Stimulated activated CD8-positive, alpha-beta memory T cell treated with anti-CD3 and anti-CD28 coated beads, Interleukin-12 subunit alpha, Interleukin-12 subunit beta, amount 100 ng/mL, for 24 hours (primary cell): ENCODE measurements at regions not wholly inside any gene's neighbourhood (a gene's known extent, or its start where the extent isn't known, plus 50 kb on each side); places are given as distances from the start of the nearest gene placed in this dataset.
"Not testable (repeated sequence)": the region's sequence is repeated elsewhere in the genome, so short reads cannot be mapped to it uniquely, and the experiment has no call there.

Experiments
- DNase-seq: peaks from one replicate; pipeline ENCODE4 v3.0.0-alpha.2; 2020; ENCODE audit errors: extremely low read depth

DNA sequence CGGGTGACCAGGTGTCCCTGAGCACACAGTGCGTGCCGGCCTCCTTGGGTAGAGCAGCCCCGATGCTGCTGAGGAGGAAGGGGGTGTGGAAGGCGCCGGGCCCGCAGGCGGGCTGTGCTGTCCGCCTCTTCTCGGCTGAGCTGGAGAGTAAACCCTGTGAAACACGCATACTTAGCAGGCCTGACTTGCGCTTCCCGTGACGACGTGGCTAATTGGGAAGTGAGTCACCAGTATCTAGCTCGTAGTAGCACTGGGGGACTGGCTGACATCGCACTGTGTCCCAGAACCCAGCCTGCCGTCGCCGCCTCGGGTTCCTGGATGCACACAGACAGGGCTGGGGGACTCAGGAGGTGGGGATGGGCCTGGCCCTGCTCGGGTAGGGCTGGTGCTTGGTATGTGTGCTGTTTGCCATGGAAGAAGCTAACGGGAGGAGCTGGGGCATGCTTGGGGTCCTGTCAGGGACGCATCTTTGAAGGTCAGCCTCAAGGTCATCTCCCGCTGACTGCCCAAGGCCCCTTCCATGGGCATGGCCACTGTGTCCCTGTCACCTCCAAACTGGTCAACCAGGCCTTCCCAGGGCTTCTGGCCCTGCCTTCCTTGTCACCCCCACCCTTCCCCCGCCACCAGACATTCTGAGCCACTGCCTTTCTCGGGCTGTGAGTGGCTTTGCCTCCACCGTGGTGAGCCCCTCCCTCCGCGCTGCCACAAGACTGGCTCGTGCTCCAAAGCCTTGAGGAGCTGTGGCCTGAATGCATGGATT is 1327.0 kb downstream of the BRD1 start:
- DNase-seq, result no peak

DNA sequence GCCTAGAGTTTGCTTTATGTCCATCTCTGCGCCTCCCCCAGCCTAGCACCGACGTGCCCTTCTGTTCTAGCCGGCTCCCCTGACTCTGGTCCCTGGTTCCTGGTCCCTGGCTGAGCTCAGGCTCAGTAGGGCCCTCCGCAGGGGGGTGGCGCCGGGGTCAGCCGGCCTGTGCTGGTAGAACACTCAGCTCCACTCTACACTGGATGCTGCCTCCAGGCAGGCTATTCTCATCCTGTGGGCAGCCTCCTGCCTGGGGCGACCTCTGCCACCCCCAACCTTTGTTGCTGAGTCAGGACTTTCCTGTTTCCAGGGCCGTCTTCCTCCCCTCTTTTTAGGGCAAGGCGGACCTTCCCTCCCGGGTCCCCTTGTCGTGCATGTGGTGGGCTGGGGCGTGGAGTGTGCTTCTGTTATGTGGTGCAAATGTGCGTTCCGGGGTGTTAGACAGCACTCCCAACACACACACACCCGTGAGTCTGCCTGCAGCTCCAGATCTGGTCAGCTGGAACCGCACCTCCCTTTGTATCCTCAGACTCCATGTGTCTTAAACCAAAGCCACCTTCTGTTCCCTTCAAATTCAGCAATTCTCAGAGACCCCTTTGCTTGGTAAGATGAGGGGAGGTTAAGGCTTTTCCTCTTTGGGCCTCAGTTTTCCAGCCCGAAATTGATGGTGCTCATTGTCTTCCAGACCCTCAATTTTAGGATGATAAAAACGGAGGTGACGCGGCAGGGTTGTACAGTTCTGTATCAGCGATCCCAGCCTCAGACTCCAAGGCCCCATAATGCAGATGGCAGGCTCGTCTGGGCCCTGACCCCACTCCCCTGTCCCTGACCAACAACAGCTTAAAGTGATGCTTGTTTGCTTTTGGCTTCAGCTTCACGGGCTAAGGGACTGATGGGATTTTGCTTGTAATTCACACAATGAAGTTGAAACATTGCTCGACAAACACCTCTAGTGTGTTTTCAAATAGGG is 1327.9 kb downstream of the BRD1 start:
- no peak for DNase-seq

DNA sequence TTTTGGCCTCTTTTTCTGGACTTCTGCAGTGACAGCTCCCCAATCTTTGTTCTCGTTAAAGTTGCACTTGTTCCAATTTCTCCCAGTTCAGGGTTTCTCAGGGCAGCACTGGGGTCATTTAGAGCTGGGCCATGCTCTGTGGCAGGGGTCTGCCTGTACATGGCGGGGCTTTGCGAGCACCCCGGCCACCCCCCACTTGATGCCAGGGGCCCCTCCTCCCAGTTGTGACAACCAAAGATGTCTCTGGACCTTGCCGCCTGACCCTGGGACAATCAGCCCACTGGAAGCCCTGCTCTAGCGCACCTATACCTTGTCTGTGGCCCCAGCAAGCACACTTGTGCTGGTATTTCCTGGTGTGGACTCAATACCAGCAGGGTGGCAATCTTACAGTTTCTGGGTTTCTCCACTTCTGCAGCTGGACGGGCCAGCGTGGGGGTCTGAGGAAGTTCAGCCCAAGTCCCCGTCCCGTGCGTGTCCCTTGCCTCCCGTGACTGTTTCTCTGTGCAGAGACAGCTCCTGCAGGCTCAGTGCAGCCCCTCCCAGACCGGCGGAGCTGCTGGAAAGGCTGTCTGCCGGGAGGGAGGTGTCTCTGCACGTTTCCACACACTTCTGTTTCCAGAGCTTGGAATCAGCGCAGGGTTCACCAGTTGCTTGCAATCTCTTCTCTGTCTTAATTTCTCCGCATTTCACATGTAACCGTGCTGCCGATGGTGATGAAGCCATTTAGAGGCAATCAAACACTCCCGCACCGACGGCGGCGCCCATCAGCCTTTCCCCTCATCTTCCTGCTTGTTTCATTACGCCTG is 1328.9 kb downstream of the BRD1 start:
- DNase-seq, result no peak

DNA sequence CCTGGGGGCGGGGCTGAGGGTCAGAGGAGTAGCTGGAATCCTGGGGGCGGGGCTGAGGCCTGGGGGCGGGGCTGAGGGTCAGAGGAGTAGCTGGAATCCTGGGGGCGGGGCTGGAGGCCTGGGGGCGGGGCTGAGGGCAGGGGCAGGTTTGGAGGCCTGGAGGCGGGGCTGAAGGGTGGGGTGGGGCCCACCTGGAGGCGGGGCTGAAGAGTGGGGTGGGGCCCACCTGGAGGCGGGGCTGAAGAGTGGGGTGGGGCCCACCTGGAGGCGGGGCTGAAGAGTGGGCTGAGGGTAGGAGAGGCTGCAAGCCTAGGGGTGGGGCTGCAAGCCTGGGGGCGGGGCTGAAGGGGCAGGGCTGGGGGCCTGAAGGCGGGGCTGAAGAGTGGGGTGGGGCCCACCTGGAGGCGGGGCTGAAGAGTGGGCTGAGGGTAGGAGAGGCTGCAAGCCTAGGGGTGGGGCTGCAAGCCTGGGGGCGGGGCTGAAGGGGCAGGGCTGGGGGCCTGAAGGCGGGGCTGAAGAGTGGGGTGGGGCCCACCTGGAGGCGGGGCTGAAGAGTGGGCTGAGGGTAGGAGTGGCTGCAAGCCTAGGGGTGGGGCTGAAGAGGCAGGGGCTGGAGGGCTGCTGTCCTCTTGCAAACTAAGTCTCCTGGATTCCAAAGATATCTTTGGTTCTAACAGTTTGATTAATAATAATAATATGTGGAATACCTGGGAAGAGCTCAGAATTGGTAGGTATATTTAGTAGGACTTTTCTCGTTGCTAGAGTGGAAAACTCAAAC is 1329.7 kb downstream of the BRD1 start:
- not testable (repeated sequence) for DNase-seq

DNA sequence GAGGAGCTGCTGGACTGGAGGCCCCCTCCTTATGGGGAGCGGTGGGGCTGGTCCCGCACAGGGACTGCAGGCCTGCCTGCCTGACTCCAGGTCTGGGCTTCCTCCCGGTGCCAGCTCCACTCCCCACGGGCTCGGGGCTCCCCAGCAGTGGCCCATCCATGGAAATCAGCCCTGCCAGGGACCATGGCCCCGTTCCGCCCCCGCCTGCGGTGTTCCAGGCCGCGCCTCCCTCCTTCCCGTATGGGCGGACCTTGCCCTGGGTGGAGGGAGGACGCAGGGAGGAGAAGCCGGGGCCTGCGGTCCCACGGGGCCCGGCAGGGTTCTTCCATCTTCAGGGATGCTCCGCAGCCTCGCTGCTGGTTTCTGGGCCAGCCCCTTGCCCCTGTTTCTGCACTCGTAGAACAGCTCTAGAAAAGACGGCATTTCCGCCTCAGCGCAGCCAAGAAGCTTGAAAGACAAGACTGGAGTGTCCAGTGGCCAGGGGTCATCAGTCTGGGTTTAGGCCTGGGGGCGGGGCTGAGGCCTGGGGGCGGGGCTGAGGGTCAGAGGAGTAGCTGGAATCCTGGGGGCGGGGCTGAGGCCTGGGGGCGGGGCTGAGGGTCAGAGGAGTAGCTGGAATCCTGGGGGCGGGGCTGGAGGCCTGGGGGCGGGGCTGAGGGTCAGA is 1330.6 kb downstream of the BRD1 start:
- no peak for DNase-seq

DNA sequence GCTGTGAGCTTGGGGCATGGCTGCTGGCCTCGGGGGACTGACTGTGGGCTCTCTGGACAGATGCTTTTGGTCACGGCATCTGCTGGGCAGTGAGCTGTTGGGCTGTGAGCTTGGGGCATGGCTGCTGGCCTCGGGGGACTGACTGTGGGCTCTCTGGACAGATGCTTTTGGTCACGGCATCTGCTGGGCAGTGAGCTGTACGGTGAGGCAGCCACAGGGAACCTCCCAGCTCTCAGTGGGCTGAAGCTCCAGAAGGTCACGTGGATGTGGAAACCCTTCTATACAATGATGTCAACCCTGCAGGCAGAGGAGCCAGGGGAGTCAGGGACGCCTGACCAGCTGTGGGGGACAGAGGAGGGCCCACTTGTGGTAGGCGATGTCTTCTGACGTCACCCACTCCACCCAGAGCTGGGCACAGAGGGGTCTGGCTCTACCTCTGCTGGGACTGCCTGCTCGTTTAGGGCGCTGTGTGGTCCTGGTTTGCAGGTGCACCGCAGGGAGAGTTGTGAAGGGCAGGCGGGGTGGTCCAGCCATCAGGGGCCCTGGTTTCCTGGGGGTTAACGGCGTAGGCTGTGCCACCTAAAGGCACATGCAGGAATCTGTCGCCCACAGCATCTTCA is 1331.3 kb downstream of the BRD1 start:
- DNase-seq, result no peak

DNA sequence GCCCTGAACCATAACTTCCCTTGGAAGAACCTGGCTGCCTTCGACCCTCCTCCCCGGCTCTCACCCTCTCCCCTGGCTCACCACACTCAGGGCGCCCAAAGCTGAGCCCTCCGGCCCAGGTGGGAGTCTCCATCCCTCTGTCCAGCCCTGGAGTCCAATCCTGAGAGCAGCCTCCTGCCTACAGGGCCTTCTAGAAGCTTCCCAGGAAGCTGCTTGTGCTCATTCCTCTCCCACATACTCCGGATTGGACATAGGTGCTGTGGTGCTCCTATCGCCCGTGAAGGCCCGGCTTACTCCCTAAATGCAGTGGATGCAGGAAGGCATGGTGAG is 1332.0 kb downstream of the BRD1 start:
- no peak for DNase-seq

DNA sequence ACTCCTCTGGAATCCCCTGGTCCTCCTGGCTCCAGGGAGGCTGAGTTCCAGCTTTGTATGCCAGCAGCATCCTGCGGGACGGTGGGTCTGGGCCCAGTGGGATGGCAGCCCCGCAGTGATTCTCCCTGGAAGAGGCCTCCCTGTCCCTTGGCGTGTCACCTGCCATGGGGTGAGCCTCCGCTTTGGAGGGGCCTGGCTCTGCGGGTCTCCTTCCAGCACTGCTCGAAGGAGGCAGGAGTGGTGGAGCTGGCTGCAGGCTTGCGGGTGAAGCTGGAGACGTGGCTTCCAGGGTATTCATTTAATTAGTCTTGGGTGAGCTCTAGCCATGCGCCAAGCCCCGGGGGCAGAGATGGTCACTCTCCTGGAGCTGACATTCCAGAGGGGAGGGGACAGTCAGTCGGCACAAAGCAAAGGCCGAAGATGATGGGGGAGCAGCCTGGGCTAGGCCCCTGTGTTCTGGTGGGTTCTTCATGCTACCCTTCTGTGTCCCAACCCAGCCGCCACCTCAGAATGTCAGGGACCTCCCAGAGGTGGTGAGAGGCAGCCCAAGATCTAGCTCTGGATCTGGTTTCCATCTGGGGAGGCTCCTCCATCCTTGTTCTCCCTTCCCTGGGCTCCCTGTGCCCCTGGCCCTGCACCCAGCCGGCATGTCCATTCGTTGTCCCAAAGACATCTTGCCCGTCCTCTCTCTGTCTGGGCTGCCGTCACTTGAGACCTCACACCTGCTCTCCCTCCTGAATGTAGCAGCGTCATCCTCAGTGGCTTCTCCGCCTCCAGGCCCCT is 1332.5 kb downstream of the BRD1 start:
- DNase-seq, result no peak

DNA sequence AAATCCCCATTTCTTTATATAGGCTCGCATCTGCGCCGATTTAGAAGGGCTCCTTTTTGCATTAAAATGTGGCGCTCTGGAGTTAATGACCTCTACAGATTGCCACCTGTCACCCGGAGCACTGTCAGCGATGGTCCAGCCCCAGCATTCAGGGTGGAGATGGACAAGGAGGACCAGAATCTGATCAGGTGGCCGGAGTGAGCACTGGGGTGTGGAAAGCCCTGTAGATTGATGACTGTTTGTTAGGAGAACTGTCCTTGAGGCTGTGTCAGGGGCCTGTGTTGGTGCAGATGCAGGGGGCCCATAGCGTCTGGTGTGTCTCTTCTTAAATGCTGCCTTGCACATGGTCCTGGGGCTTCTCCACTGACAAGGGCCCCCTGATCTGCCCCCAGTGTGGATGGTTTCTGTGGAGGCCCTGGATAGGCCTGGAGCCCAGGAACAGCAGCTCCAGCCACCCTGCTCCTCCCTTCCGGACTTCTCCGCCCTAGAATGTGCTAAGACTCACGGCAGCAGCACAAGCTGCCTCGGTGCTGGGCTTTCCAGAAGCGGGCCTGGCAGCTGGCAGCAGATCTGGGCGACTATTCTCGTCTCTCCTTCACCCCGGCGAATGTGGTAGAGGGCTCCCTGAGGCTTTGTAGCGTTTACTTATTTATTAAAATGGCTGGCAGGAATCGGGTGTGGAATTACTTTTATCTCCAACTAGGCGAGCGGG is 1333.3 kb downstream of the BRD1 start:
- no peak for DNase-seq

DNA sequence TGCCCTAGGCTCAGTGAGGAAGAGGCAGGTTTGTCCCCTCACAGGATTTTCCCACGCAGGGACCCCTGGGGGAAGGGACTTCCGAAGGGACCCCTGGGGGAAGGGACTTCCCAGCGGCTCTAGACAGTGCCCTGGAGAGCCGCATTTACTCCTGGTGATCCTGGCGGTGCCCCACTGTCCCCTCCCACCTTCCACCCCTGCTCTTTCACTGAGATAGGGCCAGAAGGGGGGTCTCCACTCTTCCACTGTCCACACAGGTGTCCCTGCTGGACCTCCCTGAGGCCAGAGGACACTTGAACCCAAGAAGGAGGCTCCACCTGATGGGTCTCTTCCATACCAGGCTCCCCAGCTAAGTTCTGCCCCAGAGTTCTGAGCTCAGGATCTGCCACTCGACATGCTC is 1333.9 kb downstream of the BRD1 start:
- DNase-seq, result no peak

DNA sequence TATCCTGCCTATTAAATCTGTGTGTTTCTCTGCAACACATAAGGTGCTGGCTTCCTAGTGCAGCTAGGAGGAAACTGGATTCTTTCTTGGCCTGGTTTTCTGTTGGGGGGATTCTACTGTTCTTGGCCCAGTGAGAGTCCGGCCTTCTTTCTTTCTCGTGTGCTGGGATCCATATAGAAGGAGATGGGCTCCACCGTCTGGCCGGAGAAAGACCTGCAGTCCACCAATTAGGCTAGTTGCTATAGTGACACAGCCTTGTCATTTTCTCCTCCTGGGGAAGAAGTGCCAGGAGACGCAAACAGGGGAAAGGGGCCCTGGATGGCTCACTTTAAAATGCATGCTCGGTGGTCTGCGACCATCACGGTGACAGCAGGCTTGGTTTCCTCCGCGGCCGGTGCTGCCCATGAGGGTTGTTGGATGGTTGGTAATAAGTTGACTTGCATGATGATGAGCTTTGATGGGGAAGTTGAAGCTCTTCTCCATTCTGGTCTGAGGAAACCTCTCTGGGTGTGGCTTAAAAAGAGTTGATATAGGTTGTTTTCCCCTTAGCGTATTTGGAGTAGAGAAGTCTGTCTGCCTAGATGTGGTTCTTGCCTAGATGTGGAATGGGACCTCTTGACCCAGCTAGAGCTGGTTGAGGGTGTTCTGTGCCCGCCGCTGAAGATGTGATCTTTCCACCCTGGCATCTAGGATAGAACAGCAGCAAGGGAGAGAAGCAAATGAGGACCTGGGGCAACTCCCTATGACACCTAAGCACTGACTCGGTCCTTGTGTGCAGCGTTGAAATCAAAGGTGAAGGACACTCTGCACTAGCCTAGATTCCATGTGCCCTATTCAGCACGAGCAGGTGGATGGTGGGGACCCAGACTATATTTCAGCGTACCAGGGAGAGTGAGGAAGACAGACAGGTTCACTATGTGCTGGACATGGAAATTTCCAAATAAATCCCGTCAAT is 1335.0 kb downstream of the BRD1 start:
- no peak for DNase-seq

DNA sequence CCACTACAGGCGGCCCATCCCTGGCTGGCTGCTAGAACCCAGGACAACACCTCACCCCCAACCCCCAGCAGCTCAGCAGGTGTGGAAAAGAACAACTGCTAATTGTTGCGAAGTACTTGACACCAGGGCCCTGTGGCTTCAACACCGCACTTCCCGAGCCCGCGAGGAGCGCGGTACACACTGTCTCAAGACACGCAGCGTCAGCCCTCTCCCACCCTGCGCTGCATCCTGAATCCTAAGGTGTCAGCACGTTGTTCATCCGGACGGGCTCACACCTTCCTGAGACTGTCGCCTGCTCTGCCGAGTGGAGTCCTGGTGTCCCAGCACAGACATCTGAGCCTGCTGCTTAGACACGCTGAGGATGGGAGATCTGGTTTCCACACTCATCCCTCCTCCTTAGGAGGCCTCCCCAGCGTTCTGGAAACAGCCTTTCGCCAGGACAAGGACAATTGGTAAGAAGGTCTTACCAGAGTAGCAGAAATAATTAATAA is 1336.2 kb downstream of the BRD1 start:
- no peak for DNase-seq

DNA sequence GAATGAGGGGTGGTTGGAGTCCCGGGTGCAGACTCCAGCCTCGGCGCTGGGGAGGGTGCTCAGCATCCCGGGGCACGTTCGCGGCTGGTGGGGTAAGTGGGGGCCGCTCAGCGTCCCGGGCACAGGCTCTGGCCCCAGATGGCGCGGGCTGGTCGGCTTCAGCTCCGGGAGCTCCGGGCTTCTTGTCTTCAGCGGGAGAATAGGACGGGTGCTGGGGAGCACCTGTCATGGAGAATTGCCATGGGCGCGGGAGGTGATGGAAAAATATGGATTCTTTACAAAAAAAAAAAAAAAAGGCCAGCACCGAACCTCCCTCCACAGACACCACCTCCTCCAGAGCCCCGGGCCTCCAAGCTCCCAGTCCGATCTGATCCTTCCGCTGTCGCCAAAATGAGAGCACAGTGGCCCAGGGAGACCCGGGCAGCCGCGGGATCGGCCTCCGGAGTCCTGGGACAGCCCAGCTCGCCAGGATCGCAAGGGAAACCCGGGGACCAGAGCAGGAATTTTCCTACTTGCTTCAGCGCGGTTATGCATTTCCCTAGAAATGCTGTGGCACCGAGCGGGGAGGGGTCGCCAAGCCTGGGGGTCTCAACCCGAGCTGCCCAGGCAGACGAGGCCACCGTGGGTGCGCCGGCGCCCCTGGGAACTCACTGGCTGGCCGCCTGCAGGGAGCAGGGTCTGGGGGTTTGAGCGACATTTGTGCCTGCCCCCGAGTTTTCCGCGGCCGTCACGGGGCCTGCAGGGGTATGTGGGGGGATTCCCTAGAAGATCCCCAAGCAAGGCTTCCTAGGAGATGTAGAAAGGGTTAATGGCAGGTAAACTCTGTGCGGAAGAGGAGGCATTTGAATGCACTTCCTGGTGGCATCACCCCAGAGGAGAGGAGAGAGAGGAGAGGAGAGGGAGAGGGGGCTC is 1336.9 kb downstream of the BRD1 start:
- DNase-seq, result no peak

DNA sequence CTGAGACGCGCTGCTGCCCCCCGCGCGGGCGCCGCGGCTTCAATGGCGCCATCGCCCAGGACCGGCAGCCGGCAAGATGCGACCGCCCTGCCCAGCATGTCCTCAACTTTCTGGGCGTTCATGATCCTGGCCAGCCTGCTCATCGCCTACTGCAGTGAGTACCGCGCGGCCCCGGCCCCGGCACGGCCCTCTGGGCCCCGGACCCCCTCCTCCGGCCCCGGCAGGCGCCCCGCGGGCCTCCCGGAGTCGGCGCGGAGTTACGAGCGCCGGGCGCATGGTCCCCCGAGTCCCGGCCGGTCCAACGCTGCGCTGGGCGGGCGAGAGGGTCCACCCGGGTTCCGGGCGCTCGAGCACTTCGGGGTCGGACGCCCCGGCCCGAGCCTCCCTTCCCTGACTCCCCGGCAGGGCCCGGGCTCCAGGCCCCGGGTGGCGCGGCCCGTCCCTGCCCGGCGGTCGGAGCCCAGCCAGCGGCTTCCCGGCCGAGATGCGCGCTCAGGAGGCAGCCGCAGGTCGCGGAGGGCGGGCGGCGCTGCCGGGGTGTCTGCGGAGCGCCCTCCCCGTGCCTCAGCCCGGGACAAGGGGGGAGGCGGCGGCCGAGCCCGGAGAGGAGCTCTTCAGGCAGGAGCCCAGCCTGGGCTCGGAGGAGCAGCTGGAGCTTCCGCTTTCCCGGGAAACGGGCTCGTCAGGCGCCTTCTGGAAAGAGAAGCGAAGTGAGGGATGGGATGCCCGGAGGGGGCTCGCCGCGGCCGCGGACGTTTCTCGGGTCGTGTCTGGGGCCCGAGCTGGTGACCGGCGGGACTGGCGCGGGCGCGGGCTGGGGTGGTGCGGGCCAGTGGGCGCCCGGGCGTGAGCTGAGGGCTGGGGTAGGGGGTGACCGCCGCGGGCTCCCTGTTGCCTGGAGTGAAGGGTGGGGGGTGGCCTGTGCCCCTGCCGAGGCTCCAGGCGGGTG is 1337.8 kb downstream of the BRD1 start:
- no peak for DNase-seq
